ENCODE measurements at regions not wholly inside any gene's neighbourhood (a gene's known extent, or its start where the extent isn't known, plus 50 kb on each side); places are given as distances from the start of the nearest gene placed in this dataset.
"Not testable (repeated sequence)": the region's sequence is repeated elsewhere in the genome, so short reads cannot be mapped to it uniquely, and the experiment has no call there.

DNA sequence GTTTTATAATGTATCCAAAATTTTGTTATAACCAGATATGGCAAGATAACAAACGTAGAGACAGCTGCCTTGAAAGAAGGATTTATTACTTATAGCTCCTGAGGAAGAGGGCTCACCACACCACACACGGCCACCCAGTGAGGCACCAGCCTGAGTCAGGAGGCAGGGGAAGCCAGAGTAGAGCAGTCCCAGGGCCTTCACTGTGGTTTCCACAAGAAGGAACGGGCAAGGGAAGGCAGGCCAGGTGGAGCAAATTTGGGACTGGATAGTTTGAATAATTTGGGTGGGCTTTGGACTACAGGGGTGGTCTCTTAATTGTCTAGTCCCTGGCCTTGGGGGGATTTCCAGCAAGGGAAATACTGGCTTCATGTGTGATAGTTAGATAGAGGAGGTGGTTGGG, 72.5 kb downstream of the RRAGC start:
- DNase-seq = no peak

GRCh38 chr1:38786040-38786436, 73.5 kb downstream of the RRAGC start:
- DNase-seq = no peak

GRCh38 chr1:38785285-38786039, 74.1 kb downstream of the RRAGC start:
- DNase-seq = no peak

- DNase-seq = no peak
Measured at GRCh38 chr1:38784452-38785284, 74.9 kb downstream of the RRAGC start.

DNA sequence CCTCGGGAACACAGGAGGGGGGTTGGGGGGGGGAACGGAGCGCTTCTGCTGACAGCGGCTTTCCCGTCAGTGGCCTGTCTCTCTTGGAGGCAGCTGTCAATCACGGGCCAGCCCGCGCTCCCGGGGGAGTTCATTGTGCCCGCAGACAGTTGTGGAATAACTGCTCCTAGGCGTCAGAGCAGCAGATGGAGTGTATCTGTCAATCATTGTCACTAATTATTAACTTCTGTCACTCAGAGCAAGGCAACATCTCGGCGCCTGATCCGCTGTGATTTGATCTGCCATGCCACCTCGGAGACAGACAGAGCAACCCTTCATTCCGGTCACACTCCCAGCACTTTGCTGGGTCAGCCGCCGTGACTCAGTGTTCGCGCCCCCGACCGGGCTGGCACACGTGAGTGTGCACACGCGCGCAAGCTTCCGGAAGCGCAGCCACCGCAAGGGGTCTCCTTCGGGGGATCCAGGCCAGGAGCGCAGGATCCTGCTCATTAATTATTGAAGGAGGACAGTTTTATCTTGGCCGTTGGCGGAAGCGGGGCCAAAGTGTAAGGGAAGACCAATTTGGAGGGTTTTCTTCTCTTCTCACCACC, 75.8 kb downstream of the RRAGC start:
- no peak for DNase-seq

DNA sequence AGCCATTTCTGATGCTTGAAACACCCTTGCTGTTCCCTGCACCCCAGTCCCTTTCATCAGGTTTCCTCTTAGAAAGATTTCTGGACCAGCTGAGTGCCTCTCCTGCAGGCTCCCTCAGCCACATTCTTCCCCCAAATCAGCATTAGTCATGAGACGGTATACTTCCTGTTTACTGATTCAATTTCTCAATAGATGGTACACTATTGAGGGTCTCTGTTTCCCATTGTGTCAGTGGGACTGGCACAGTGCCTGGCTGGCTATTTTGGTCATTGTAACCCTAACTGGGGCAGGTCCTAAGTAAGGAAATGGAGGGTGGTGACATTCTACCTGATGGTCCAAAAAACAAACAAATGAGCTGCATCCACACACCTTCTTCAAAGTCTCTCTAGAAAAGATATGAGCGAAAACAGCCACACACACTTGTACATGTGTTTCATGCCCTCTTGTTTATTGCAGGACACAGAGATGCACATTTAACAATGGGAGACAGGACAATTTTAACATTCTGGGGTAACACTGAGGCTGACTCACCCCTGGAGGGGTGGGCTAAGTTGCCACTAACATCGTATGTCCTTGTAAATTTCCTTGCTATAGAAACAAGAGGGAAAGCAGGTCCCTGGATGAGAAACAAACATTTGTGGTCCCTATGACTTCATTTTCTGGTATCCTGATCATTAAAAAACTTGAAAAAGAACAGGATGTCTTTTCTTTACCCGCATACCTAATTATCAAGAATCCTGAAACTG, 77.5 kb downstream of the RRAGC start:
- no peak for DNase-seq

DNA sequence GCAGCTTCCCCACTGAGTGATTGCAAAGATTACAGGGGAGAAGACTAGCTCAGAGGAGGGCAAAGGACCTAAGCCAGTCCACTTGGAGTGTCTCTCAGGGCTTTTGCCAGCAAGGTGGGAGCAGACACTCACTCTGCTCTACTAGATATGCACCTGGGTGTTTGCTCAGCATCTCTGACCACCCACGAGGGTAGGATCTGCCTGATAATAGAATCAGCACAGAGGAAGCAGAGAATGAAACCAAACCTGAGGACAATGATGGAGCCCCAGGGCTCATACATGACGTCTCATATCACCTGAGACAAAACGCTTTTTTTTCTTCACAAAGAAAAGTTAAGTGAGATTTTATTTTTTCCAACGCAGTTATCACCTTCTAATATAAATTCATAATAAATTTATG, 79.4 kb downstream of the RRAGC start:
- DNase-seq = no peak

GRCh38 chr1:38779491-38779890, 80.1 kb downstream of the RRAGC start:
- DNase-seq = no peak

- DNase-seq = no peak
Measured at GRCh38 chr1:38778521-38778920, 81.1 kb downstream of the RRAGC start.

- DNase-seq = no peak
Measured at GRCh38 chr1:38778051-38778450, 81.5 kb downstream of the RRAGC start.

- no peak for DNase-seq
Measured at GRCh38 chr1:38777464-38777957, 82.1 kb downstream of the RRAGC start.

DNA sequence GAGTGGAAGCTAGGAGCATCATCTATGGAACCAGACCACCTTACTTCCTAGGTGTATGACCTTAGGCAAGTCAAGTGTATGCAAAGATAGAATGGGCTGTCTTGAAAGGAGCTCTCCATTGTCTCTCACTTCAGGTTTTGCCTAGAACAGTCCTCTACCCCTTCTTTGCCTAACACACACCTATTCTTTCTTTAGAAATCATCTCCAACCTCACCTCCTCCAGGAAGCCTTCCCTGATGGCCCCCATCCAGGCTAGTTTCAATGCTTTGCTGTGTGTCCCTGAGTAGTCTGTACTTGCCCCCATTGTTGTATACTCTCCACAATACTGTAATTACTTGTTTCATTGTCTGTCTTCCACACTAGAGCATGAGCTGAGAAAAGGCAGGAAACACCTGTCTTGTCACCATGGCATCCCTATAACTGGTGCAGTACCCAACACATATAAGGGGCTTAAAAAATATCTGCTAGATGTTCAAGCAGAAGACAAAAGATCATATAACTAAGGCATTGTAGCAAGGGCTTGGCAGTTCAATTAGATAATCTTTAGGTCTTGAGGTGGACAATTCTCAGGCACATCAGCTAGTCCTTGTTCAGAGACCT, 83.0 kb downstream of the RRAGC start:
- DNase-seq = no peak

DNA sequence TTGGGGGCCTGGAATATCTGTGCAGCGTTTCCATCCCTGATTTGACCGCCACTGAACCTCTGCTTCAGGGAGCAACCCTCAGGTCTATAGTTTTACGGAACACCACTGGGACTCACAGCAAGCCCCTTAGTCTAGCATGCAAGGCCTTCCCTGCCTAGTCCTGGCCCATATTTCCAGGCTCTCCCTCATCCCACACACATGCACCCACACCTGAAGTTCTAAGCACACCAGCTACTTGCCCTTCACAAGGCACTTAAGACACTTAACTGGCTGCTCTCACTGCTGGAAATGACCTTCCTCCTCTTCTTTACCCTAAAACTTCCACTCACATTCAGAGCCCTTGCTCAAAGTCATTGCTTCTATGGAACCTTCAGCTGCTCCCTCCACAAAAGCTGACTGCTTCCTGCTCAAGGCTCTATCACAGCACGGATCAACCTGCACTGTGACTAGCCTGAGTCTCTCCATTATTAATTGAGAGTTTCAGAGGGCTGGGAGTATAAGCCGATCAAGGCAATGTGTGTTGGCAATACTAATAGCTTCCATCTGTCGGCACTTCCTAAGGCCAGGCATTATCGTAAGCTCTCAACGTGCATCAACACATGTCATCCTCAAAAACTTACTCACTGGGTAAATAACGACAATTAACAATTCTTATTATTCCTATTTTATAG, 84.3 kb downstream of the RRAGC start:
- no peak for DNase-seq

DNA sequence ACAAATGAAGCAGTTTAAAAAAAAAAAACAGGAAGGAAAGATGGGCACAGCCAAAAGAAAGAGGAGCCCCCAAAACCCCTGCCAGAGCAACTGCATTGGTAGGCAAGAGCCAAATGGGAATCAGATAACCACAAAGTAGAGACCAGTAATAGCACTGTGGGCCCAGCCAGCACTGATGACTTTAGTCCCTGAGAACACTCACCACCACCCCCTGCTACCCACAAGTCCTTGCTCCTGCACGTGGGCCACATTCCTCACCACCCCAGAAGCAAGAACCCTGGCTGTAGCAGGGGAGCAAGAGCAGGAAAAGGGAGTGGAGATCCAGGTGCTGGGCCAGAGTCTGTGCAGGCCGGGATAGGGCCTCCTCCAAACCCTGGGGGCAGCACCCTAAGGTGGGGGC, 86.1 kb downstream of the RRAGC start:
- no peak for DNase-seq

DNA sequence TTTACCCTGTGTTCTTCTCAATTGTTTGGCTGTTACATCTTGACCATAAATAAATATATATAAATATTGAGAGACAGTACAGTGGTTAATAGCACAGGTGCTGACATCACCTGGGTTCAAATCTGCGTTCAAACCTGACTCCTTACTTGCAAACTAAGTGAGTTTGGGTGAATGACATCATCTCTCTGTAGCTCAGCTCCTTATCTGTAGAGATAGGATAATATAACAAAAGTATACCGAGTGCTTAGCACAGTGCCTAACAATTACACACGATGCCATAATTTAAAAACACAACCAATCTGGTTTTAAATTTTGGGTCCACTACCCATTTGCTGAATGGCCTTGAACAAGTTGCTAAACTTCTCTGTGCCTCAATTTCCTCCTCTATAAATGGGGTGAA, 86.6 kb downstream of the RRAGC start:
- DNase-seq = no peak

DNA sequence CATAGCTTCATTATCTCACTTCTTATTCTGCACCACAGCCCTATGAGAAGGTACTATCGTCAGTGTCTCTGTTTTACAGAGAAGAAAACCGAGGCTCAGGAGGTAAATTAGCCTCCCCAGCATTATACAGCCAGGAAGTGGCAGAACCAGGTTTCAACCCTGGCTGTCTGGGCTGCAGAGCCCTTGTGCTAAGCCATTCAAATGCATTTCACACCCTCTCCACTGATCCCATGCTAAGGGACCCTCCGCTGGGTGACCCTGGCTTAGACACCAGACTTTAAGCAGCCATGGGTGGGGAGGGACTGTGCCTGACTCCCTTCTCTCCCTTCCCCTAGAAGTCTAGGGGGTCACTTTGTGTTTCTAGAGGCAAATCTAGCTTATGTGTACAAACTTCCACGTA, 87.5 kb downstream of the RRAGC start:
- DNase-seq = no peak

- not testable (repeated sequence) for DNase-seq
Measured at GRCh38 chr1:38770516-38771173, 88.9 kb downstream of the RRAGC start.

DNA sequence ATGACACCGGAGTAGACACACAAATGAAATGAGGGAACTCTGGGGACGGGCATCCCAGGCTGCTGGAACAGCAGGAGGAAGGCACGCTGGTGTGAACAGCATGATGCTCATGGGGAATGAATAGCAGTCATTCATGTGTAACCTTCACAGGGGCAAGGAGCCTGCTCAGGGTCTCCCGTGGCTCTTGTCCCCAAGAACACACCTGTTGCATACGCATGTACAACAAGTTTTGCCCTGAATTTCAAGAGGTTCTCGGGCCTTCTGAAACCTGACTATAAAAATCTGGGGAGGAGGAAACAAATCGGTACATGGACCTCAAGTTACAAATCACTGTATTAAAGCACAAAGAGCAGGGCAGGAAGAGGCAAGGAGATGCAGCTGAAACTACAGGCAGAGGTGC, 93.4 kb downstream of the RRAGC start:
- DNase-seq = no peak

- no peak for DNase-seq
Measured at GRCh38 chr1:38763121-38763520, 96.5 kb downstream of the RRAGC start.

DNA sequence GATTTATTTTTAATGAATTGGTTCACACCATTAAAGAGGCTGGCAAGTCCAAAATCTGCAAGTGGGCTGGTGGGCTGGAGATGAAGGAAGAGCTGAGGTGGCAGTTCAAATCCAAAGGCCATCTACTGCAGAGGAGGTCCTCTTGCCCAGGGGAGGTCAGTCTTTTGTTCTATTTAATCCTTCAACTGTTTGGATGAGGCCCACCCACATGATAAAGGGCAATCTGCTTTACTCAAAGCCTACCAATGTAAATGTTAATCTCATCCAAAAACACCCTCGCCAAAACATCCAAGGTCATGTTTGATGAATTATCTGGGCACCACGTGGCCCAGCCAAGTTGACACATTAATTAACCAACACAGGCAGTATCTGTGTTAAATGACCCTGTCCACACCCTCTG, 99.0 kb downstream of the RRAGC start:
- DNase-seq = no peak

- DNase-seq = no peak
Measured at GRCh38 chr1:38758820-38759219, 100.8 kb downstream of the RRAGC start.
